ENCODE measurements at regions not wholly inside any gene's neighbourhood (a gene's known extent, or its start where the extent isn't known, plus 50 kb on each side); places are given as distances from the start of the nearest gene placed in this dataset.

DNA sequence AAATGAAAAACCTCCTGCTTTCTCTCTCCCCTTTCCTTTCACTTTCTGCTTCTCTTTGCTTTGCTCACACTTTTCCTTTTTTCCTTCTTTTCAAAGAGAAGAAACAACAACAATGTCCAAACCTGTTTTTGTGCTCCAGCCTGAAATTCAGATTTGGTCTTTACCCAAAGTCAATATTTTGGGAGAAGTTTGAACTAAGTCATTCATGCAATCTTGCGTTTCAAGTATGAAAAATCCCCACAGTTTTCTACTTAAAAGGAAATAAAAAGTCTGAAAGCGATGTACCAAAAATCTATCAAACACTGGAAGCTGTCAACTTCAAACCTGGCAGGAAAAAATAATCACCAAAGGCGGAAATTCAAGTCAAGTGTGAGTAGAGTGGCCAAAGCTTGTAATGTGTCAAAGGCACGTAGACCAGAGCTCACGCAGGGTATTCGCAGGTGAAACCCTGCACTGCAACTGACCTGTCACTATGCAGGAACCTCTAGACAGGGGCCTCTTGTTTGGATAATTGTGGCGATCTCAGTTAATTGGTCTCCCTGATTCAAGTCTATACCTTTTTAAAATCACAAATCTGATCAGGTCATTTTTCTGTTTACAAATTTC is 118.8 kb upstream of the GALNT15 start:
- Mint-ChIP-seq H3K27ac (no peak overlapping the region), H3K4me3 (no peak overlapping the region), H3K9me3 (no peaks in the 10 kb centered on the region), H3K4me1 (peaks cover 8% of the 10 kb centered on the region), H3K36me3 (ENCODE audit: low read depth) (no peaks in the 10 kb centered on the region), H3K27me3 (ENCODE audit: insufficient read depth) (no peaks in the 10 kb centered on the region)
- TF ChIP-seq, protein P1, sequence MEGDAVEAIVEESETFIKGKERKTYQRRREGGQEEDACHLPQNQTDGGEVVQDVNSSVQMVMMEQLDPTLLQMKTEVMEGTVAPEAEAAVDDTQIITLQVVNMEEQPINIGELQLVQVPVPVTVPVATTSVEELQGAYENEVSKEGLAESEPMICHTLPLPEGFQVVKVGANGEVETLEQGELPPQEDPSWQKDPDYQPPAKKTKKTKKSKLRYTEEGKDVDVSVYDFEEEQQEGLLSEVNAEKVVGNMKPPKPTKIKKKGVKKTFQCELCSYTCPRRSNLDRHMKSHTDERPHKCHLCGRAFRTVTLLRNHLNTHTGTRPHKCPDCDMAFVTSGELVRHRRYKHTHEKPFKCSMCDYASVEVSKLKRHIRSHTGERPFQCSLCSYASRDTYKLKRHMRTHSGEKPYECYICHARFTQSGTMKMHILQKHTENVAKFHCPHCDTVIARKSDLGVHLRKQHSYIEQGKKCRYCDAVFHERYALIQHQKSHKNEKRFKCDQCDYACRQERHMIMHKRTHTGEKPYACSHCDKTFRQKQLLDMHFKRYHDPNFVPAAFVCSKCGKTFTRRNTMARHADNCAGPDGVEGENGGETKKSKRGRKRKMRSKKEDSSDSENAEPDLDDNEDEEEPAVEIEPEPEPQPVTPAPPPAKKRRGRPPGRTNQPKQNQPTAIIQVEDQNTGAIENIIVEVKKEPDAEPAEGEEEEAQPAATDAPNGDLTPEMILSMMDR (conservative IDR thresholded peaks at IDR 0.05) = no peak
- WGBS, 2 experiments (ENCODE audit: insufficient coverage in 1 of 2, insufficient read length in 1 of 2) = 91 to 93% methylated on average over 5 to 7 of the region's 7 CpGs
- no peak for DNase-seq
- H3K9ac ChIP-seq (ENCODE audit: extremely low read depth, low read length, poor library complexity, severe bottlenecking) = no peak overlapping the region
- no peak overlapping the region for H3K27ac ChIP-seq (ENCODE audit: low read depth, low read length)
- no peaks in the 10 kb centered on the region for H3K9me3 ChIP-seq (ENCODE audit: control insufficient read depth, low read length)
- no peaks in the 10 kb centered on the region for H3K27me3 ChIP-seq (ENCODE audit: control insufficient read depth, insufficient read depth, low read length, poor library complexity, severe bottlenecking)
- H3K36me3 ChIP-seq (ENCODE audit: control insufficient read depth, insufficient read depth, low read length) = no peaks in the 10 kb centered on the region
- no peaks in the 10 kb centered on the region for H3K4me1 ChIP-seq (ENCODE audit: control insufficient read depth, insufficient read depth, low read length)
- no peak overlapping the region for H3K4me3 ChIP-seq (ENCODE audit: low read length)

- Mint-ChIP-seq H3K4me1 (peaks cover 10% of the 10 kb centered on the region), H3K27me3 (ENCODE audit: insufficient read depth) (no peaks in the 10 kb centered on the region), H3K36me3 (ENCODE audit: low read depth) (no peaks in the 10 kb centered on the region), H3K4me3 (no peak overlapping the region), H3K9me3 (no peaks in the 10 kb centered on the region), H3K27ac (no peak overlapping the region)
- no peaks in the 10 kb centered on the region for H3K36me3 ChIP-seq (ENCODE audit: control insufficient read depth, insufficient read depth, low read length)
- no peak overlapping the region for H3K4me3 ChIP-seq (ENCODE audit: low read length)
- H3K4me1 ChIP-seq (ENCODE audit: control insufficient read depth, insufficient read depth, low read length) = no peaks in the 10 kb centered on the region
- 88 to 100% methylated on average over 2 of the region's 2 CpGs for WGBS, 2 experiments (ENCODE audit: insufficient coverage in 1 of 2, insufficient read length in 1 of 2)
- H3K27ac ChIP-seq (ENCODE audit: low read depth, low read length) = no peak overlapping the region
- TF ChIP-seq, protein P1 (conservative IDR thresholded peaks at IDR 0.05) = no peak
- DNase-seq = no peak
- H3K27me3 ChIP-seq (ENCODE audit: control insufficient read depth, insufficient read depth, low read length, poor library complexity, severe bottlenecking) = no peaks in the 10 kb centered on the region
- H3K9me3 ChIP-seq (ENCODE audit: control insufficient read depth, low read length) = no peaks in the 10 kb centered on the region
- H3K9ac ChIP-seq (ENCODE audit: extremely low read depth, low read length, poor library complexity, severe bottlenecking) = no peak overlapping the region
These were observed 118.3 kb upstream of the GALNT15 start for GRCh38 chr3:16056217-16056616.

DNA sequence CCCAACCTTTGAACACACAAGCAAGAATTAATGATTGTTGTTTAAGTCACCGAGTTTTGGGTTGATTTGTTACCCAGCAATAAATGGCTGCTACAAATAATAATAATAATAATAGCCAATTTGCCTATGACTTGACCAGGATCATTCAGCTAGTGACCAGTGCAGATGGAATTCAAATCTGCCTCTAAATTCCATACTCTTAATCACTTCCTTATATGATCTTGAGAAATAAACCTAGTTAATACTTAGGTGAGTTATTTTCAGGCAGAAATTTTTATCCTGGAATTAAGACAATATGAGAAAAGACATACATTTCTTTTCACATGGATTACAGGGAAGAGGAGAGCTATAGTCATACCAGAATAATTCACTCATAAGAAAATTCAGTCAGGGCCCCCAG is 116.0 kb upstream of the GALNT15 start:
- H3K4me3 Mint-ChIP-seq = no peak overlapping the region
- TF ChIP-seq, protein P1 (conservative IDR thresholded peaks at IDR 0.05) = no peak
- no peaks in the 10 kb centered on the region for H3K27me3 ChIP-seq (ENCODE audit: control insufficient read depth, insufficient read depth, low read length, poor library complexity, severe bottlenecking)
- no peak for DNase-seq
- H3K4me1 ChIP-seq (ENCODE audit: control insufficient read depth, insufficient read depth, low read length) = no peaks in the 10 kb centered on the region
- H3K9me3 ChIP-seq (ENCODE audit: control insufficient read depth, low read length) = no peaks in the 10 kb centered on the region
- no peak overlapping the region for H3K27ac ChIP-seq (ENCODE audit: low read depth, low read length)
- H3K36me3 Mint-ChIP-seq (ENCODE audit: low read depth) = no peaks in the 10 kb centered on the region
- H3K9ac ChIP-seq (ENCODE audit: extremely low read depth, low read length, poor library complexity, severe bottlenecking) = no peak overlapping the region
- 100% methylated on average over 1 of the region's 1 CpG; no CpG with 5 or more reads in 1 of the 2 experiments for WGBS, 2 experiments (ENCODE audit: insufficient coverage in 1 of 2, insufficient read length in 1 of 2)
- H3K4me3 ChIP-seq (ENCODE audit: low read length) = no peak overlapping the region
- no peak overlapping the region for H3K27ac Mint-ChIP-seq
- H3K27me3 Mint-ChIP-seq (ENCODE audit: insufficient read depth) = peaks cover 7% of the 10 kb centered on the region
- H3K9me3 Mint-ChIP-seq = no peaks in the 10 kb centered on the region
- H3K36me3 ChIP-seq (ENCODE audit: control insufficient read depth, insufficient read depth, low read length) = no peaks in the 10 kb centered on the region
- peaks cover 8% of the 10 kb centered on the region for H3K4me1 Mint-ChIP-seq

All from endodermal cell (in vitro differentiated cells).